ENCODE measurements at regions not wholly inside any gene's neighbourhood (a gene's known extent, or its start where the extent isn't known, plus 50 kb on each side); places are given as distances from the start of the nearest gene placed in this dataset.

DNA sequence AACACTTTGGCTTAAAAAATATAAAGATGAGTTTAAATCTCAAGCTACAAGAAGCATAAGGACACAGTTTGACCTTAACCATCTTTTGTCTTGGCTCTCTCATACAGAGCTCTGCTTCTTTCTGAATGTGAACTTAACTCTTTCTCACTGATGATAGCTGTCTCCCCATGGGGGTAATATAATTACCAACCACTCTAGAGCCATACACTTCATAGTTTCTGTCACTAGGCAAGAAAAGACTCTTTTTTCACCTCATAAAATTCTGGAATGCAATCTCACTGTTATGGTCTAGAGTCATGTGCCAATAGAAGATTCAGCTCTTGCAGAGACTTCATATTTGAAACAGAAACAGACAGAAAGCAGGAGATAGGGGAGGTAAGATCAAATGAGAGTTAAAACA, 481.7 kb upstream of the AGA start:
- Histone ChIP-seq H3K4me1 (ENCODE audit: control insufficient read depth, insufficient read depth, low read length, poor library complexity, severe bottlenecking) (no peaks in the 10 kb centered on the region), H3K27ac (ENCODE audit: low read depth, low read length, severe bottlenecking) (no peak overlapping the region), H3K9me3 (ENCODE audit: control insufficient read depth, low read length) (no peaks in the 10 kb centered on the region)

GRCh38 chr4:177937041-177937440, 494.8 kb upstream of the AGA start:
- Histone ChIP-seq H3K4me1 (ENCODE audit: control insufficient read depth, insufficient read depth, low read length, poor library complexity, severe bottlenecking) (no peaks in the 10 kb centered on the region), H3K4me3 (ENCODE audit: extremely low read depth, insufficient read depth, low read length, poor library complexity, severe bottlenecking) (no peak overlapping the region), H3K9me3 (ENCODE audit: control insufficient read depth, low read length) (no peaks in the 10 kb centered on the region), H3K36me3 (ENCODE audit: control insufficient read depth, insufficient read depth, low read length) (no peaks in the 10 kb centered on the region), H3K27ac (ENCODE audit: low read depth, low read length, severe bottlenecking) (no peak overlapping the region)
- 78 to 93% methylated on average over 4 of the region's 5 CpGs for WGBS, 2 experiments (ENCODE audit: insufficient coverage in 2 of 2)

More for the DNA sequence above, 481.7 kb upstream of the AGA start:
- no peaks in the 10 kb centered on the region for H3K36me3 ChIP-seq (ENCODE audit: control insufficient read depth, insufficient read depth, low read length)
- H3K4me3 ChIP-seq (ENCODE audit: extremely low read depth, insufficient read depth, low read length, poor library complexity, severe bottlenecking) = no peak overlapping the region

- Histone ChIP-seq H3K9me3 (ENCODE audit: control insufficient read depth, low read length) (no peaks in the 10 kb centered on the region), H3K4me1 (ENCODE audit: control insufficient read depth, insufficient read depth, low read length, poor library complexity, severe bottlenecking) (no peaks in the 10 kb centered on the region), H3K36me3 (ENCODE audit: control insufficient read depth, insufficient read depth, low read length) (no peaks in the 10 kb centered on the region), H3K4me3 (ENCODE audit: extremely low read depth, insufficient read depth, low read length, poor library complexity, severe bottlenecking) (no peak overlapping the region), H3K27ac (ENCODE audit: low read depth, low read length, severe bottlenecking) (no peak overlapping the region)
- 93% methylated on average over 3 of the region's 3 CpGs; no CpG with 5 or more reads in 1 of the 2 experiments for WGBS, 2 experiments (ENCODE audit: insufficient coverage in 2 of 2)
Observed at GRCh38 chr4:177938226-177938625, 496.0 kb upstream of the AGA start.

DNA sequence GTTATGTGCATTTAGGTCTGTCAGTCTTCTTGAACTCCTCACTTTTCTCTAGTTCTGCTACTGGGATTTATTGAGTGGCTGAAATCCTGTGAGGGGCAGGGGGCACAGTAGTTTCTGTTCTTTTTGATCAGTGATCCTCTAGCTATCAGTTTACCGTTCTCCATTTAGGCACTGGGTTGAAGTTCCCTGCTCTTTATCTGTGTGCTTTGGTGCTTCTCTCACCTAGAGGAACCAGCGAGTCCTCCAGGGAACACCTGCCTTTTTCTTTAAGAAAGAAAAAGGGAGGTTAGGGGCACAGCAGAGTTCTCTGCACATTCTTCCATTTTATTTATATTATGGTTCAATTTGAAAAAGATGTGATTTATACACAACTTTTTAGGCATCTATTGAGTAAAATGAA, 503.0 kb upstream of the AGA start:
- no peaks in the 10 kb centered on the region for H3K9me3 ChIP-seq (ENCODE audit: control insufficient read depth, low read length)
- no peak overlapping the region for H3K4me3 ChIP-seq (ENCODE audit: extremely low read depth, insufficient read depth, low read length, poor library complexity, severe bottlenecking)
- no peaks in the 10 kb centered on the region for H3K4me1 ChIP-seq (ENCODE audit: control insufficient read depth, insufficient read depth, low read length, poor library complexity, severe bottlenecking)
- 83% methylated on average over 1 of the region's 2 CpGs; no CpG with 5 or more reads in 1 of the 2 experiments for WGBS, 2 experiments (ENCODE audit: insufficient coverage in 2 of 2)
- no peaks in the 10 kb centered on the region for H3K36me3 ChIP-seq (ENCODE audit: control insufficient read depth, insufficient read depth, low read length)
- no peak overlapping the region for H3K27ac ChIP-seq (ENCODE audit: low read depth, low read length, severe bottlenecking)

- Histone ChIP-seq H3K27ac (ENCODE audit: low read depth, low read length, severe bottlenecking) (no peak overlapping the region), H3K9me3 (ENCODE audit: control insufficient read depth, low read length) (no peaks in the 10 kb centered on the region), H3K4me1 (ENCODE audit: control insufficient read depth, insufficient read depth, low read length, poor library complexity, severe bottlenecking) (no peaks in the 10 kb centered on the region), H3K4me3 (ENCODE audit: extremely low read depth, insufficient read depth, low read length, poor library complexity, severe bottlenecking) (no peak overlapping the region), H3K36me3 (ENCODE audit: control insufficient read depth, insufficient read depth, low read length) (no peaks in the 10 kb centered on the region)
- 80% methylated on average over 1 of the region's 1 CpG; no CpG with 5 or more reads in 1 of the 2 experiments for WGBS, 2 experiments (ENCODE audit: insufficient coverage in 2 of 2)
Observed at GRCh38 chr4:177947607-177948006, 505.4 kb upstream of the AGA start.

- 69% methylated on average over 3 of the region's 4 CpGs; no CpG with 5 or more reads in 1 of the 2 experiments for WGBS, 2 experiments (ENCODE audit: insufficient coverage in 2 of 2)
- Histone ChIP-seq H3K27ac (ENCODE audit: low read depth, low read length, severe bottlenecking) (no peak overlapping the region), H3K9me3 (ENCODE audit: control insufficient read depth, low read length) (no peaks in the 10 kb centered on the region), H3K36me3 (ENCODE audit: control insufficient read depth, insufficient read depth, low read length) (no peaks in the 10 kb centered on the region), H3K4me1 (ENCODE audit: control insufficient read depth, insufficient read depth, low read length, poor library complexity, severe bottlenecking) (no peaks in the 10 kb centered on the region), H3K4me3 (ENCODE audit: extremely low read depth, insufficient read depth, low read length, poor library complexity, severe bottlenecking) (no peak overlapping the region)
Observed at GRCh38 chr4:177948853-177949252, 506.6 kb upstream of the AGA start.

DNA sequence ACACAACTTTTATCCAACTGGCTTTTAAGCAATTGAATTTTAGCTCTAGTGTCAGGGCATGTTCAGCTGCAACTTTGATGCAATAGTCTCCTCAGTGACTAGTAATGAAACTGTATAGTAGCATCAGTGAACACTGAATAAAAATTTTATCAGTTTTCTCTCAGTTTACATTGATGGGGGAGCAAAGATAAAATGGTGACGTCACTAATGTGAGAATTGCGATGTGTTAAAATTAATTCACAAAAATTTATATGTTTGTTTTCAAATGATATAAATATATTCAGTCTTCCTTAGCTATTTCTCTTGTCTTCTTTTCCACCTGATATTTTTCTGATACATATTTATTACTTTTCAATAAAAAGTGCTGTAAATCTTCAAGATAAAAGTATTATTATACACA, 508.8 kb upstream of the AGA start:
- no peaks in the 10 kb centered on the region for H3K9me3 ChIP-seq (ENCODE audit: control insufficient read depth, low read length)
- H3K4me3 ChIP-seq (ENCODE audit: extremely low read depth, insufficient read depth, low read length, poor library complexity, severe bottlenecking) = no peak overlapping the region
- no peak overlapping the region for H3K27ac ChIP-seq (ENCODE audit: low read depth, low read length, severe bottlenecking)
- no CpG with 5 or more reads among the region's 2 CpGs for WGBS, 2 experiments (ENCODE audit: insufficient coverage in 2 of 2)
- H3K4me1 ChIP-seq (ENCODE audit: control insufficient read depth, insufficient read depth, low read length, poor library complexity, severe bottlenecking) = no peaks in the 10 kb centered on the region
- no peaks in the 10 kb centered on the region for H3K36me3 ChIP-seq (ENCODE audit: control insufficient read depth, insufficient read depth, low read length)

DNA sequence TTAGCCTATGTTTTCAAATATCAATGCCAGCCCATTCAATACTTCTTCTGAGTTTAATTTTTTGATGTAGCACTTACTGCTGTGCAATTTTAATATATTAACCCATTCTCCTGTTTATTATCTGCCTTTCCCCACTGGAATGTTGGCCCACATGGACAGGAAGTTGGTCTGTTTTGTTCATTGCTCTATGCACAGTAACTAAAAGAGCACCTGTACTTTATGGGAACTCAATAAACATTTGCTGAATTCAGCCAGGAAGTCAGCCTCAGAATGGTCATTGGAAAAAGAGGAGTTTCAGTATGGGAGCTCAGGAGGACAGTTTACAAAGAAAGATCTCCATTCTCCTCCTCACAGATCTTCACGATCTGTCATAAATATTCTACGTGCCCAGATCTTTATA, 510.5 kb upstream of the AGA start:
- no peaks in the 10 kb centered on the region for H3K4me1 ChIP-seq (ENCODE audit: control insufficient read depth, insufficient read depth, low read length, poor library complexity, severe bottlenecking)
- no peaks in the 10 kb centered on the region for H3K36me3 ChIP-seq (ENCODE audit: control insufficient read depth, insufficient read depth, low read length)
- no peak overlapping the region for H3K4me3 ChIP-seq (ENCODE audit: extremely low read depth, insufficient read depth, low read length, poor library complexity, severe bottlenecking)
- H3K9me3 ChIP-seq (ENCODE audit: control insufficient read depth, low read length) = no peaks in the 10 kb centered on the region
- WGBS, 2 experiments (ENCODE audit: insufficient coverage in 2 of 2) = no CpG with 5 or more reads among the region's 2 CpGs
- no peak overlapping the region for H3K27ac ChIP-seq (ENCODE audit: low read depth, low read length, severe bottlenecking)

DNA sequence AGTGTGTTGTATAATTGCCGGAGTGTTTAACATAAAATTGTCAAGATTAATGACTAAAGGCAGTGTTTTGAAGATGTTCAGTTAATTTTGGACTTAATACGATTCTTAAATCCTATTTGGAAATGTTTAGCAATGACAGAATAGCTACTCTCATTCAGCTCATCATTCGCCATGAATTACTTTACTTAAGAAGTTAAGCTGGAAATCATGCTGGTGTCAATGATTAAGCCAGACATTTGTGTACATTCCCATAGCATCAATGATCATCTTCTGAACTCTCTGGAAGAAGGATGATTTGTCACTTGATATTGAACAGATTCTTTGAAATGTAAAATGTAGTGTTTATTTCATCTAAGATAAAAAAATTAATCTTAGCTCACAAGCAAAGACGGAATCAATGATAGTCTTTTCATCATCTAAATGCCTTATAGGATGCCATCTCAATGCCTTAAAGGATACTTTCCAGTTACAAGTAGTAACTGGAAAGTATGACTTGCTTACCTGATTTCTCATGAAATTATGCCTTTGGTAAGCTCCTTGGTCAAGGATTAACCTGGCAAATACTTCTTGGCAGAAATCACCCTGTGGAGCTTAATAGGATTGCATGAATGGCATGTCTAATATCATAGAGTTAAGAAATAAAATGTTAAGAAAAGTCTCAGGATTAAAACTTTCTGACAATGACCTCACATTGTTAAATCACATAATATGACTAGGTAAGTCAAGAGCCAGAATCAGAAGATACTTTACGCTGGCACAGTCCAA, 515.5 kb upstream of the AGA start:
- Histone ChIP-seq H3K9me3 (ENCODE audit: control insufficient read depth, low read length) (no peaks in the 10 kb centered on the region), H3K36me3 (ENCODE audit: control insufficient read depth, insufficient read depth, low read length) (no peaks in the 10 kb centered on the region), H3K4me3 (ENCODE audit: extremely low read depth, insufficient read depth, low read length, poor library complexity, severe bottlenecking) (no peak overlapping the region), H3K27ac (ENCODE audit: low read depth, low read length, severe bottlenecking) (no peak overlapping the region), H3K4me1 (ENCODE audit: control insufficient read depth, insufficient read depth, low read length, poor library complexity, severe bottlenecking) (no peaks in the 10 kb centered on the region)
- 100% methylated on average over 1 to 2 of the region's 5 CpGs for WGBS, 2 experiments (ENCODE audit: insufficient coverage in 2 of 2)

- Histone ChIP-seq H3K4me1 (ENCODE audit: control insufficient read depth, insufficient read depth, low read length, poor library complexity, severe bottlenecking) (no peaks in the 10 kb centered on the region), H3K36me3 (ENCODE audit: control insufficient read depth, insufficient read depth, low read length) (no peaks in the 10 kb centered on the region), H3K4me3 (ENCODE audit: extremely low read depth, insufficient read depth, low read length, poor library complexity, severe bottlenecking) (no peak overlapping the region), H3K9me3 (ENCODE audit: control insufficient read depth, low read length) (no peaks in the 10 kb centered on the region), H3K27ac (ENCODE audit: low read depth, low read length, severe bottlenecking) (no peak overlapping the region)
- WGBS, 2 experiments (ENCODE audit: insufficient coverage in 2 of 2) = 89% methylated on average over 1 of the region's 2 CpGs; no CpG with 5 or more reads in 1 of the 2 experiments
Observed at GRCh38 chr4:177960566-177960965, 518.3 kb upstream of the AGA start.

GRCh38 chr4:177961761-177962380, 519.6 kb upstream of the AGA start:
- Histone ChIP-seq H3K9me3 (ENCODE audit: control insufficient read depth, low read length) (no peaks in the 10 kb centered on the region), H3K4me1 (ENCODE audit: control insufficient read depth, insufficient read depth, low read length, poor library complexity, severe bottlenecking) (no peaks in the 10 kb centered on the region), H3K4me3 (ENCODE audit: extremely low read depth, insufficient read depth, low read length, poor library complexity, severe bottlenecking) (no peak overlapping the region), H3K27ac (ENCODE audit: low read depth, low read length, severe bottlenecking) (no peak overlapping the region), H3K36me3 (ENCODE audit: control insufficient read depth, insufficient read depth, low read length) (no peaks in the 10 kb centered on the region)
- 100% methylated on average over 1 of the region's 2 CpGs; no CpG with 5 or more reads in 1 of the 2 experiments for WGBS, 2 experiments (ENCODE audit: insufficient coverage in 2 of 2)

Data from mesodermal cell (in vitro differentiated cells).